Immature natural killer cell (primary cell): ENCODE measurements at regions not wholly inside any gene's neighbourhood (a gene's known extent, or its start where the extent isn't known, plus 50 kb on each side); places are given as distances from the start of the nearest gene placed in this dataset.

Source experiments
- DNase-seq, 3 donors: peaks; one replicate each; pipeline ENCODE4 v3.0.0; 2022; ENCODE audit warnings: mixed read lengths in 1 of 3
- H3K27ac Mint-ChIP-seq, 6 donors: one replicate each; pipeline ENCODE4 v1.8.0; 2020; ENCODE audit warnings: mixed read lengths in 6 of 6, mild to moderate bottlenecking in 5 of 6, inconsistent platforms in 4 of 6, moderate library complexity in 3 of 6
- H3K27me3 Mint-ChIP-seq, 3 donors: one replicate each; pipeline ENCODE4 v1.8.0; 2020 to 2021; ENCODE audit warnings: low read depth in 3 of 3, mild to moderate bottlenecking in 3 of 3, mixed read lengths in 3 of 3, moderate library complexity in 3 of 3, inconsistent platforms in 1 of 3
- H3K36me3 Mint-ChIP-seq, 3 donors: one replicate each; pipeline ENCODE4 v1.8.0; 2020; ENCODE audit warnings: mixed read lengths in 3 of 3, inconsistent platforms in 2 of 3, mild to moderate bottlenecking in 2 of 3
- H3K4me1 Mint-ChIP-seq, 2 donors: one replicate each; pipeline ENCODE4 v1.8.0; 2020; ENCODE audit warnings: inconsistent platforms in 2 of 2, mild to moderate bottlenecking in 2 of 2, mixed read lengths in 2 of 2, moderate library complexity in 1 of 2
- H3K4me3 Mint-ChIP-seq, 5 donors: one replicate each; pipeline ENCODE4 v1.8.0; 2020; ENCODE audit warnings: mild to moderate bottlenecking in 5 of 5, mixed read lengths in 5 of 5, inconsistent platforms in 3 of 5, moderate library complexity in 3 of 5
- H3K9me3 Mint-ChIP-seq, 6 donors: one replicate each; pipeline ENCODE4 v1.8.0; 2020; ENCODE audit warnings: mild to moderate bottlenecking in 6 of 6, mixed read lengths in 6 of 6, inconsistent platforms in 4 of 6, moderate library complexity in 3 of 6

DNA sequence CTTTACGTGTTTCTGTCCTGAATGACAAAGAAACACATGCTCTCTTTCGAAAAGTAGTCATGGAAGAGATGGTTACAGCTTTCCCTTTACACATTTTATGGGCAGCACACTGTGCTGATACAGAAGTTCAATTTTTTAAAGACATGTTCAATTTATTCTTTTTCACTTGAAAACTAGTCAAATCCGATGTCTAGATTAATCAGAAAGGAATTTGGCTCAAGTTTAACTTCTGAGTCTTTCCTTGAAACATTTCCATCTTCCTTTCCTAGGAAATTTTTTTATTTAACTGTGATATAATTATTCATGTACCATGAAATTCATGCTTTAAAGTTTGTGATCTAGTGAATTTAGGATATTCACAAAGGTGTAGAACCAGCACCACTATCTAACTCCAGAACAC lies 360.1 kb downstream of the TNS3 start:
- H3K36me3 Mint-ChIP-seq, result no peaks in the 10 kb centered on the region
- peaks cover 0 to 2% (median 0%) of the 10 kb centered on the region in 6 donors for H3K9me3 Mint-ChIP-seq
- H3K27ac Mint-ChIP-seq, result no peak overlapping the region
- H3K4me3 Mint-ChIP-seq, result no peak overlapping the region
- H3K4me1 Mint-ChIP-seq, result no peaks in the 10 kb centered on the region
- peaks cover 0 to 4% (median 3%) of the 10 kb centered on the region in 3 donors for H3K27me3 Mint-ChIP-seq
- no peak for DNase-seq

DNA sequence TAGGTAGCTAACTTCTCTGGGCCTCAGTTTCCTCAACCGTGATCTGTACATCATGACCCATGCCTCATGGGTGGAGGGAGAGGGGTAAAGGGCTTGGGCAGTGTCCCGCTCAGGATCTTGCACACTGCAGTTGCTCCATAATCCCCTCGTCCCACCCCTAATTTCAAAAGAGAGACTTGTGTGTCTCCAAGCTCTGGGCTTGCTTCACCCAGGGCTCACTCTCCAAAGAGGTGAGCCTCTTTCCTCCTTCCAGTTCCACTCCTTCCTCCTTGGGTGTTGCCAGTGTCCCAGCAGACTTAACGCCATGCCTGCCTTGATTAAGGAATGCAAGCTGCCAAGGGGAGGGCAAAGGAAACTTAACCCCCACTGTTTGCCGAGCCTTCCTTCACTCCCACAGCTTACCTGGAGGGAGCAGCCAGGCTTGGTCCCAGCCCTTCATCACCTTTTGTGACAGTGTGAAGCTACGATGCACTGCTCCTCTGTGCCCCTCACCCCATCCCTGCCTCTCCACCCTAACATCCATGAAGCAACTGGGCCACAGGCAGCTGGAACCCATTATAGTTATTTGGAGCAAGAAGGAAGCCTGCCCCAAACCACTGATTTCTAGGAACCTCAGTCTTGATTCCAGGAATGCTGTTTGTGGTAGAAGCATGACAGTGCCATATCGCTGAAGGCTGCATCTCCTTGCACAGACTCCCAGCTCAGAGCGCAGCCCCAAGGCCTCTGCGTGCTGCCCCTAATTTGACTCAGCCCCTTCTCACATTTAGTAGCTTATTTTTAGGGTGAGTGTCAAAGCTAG lies 363.3 kb downstream of the TNS3 start:
- DNase-seq, result no peak
- H3K4me3 Mint-ChIP-seq, result no peak overlapping the region
- no peak overlapping the region for H3K27ac Mint-ChIP-seq
- peaks cover 0 to 2% (median 0%) of the 10 kb centered on the region in 3 donors for H3K27me3 Mint-ChIP-seq
- no peaks in the 10 kb centered on the region for H3K4me1 Mint-ChIP-seq
- H3K36me3 Mint-ChIP-seq, result no peaks in the 10 kb centered on the region
- H3K9me3 Mint-ChIP-seq, result peaks cover 0 to 2% (median 0%) of the 10 kb centered on the region in 6 donors

DNA sequence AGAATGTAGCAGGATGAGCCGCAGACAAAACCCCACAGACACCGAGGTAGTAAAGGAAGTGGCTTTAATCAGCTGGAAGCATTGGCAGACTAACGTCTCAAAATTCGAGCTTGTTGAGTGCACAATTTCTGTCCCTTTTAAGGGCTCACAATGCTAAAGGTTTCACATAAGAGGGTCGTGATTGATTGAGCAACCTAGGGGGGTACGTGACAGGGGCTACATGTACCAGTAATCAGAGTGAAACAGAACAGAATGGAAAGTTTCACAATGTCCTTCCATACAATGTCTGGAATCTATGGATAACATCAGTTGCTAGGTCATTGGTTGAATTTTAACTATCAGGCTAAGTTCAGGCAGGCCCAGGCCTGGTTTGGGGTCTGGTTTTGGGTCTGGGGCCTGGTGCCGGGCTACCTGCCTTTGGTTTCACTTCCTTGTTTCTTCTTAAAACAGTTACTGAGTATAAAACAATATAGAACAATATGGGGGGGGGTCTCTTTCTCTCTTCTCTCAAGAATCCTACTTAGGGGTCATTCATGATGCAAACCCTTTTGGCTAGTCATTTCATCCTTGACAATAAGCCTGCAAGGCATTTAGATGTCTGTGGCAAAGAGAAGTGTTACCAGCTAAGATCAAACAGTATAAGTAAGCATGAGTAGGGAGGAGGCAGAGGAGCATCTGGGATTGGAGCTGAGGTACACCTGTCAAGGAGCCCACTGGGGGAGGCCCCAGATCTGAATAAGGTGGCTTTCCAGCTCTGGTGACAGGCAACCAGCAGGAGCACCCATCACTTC lies 364.1 kb downstream of the TNS3 start:
- Mint-ChIP-seq H3K9me3 (peaks cover 0 to 2% (median 0%) of the 10 kb centered on the region in 6 donors), H3K27me3 (peaks cover 0 to 3% (median 0%) of the 10 kb centered on the region in 3 donors), H3K36me3 (no peaks in the 10 kb centered on the region), H3K27ac (no peak overlapping the region), H3K4me1 (no peaks in the 10 kb centered on the region), H3K4me3 (no peak overlapping the region)
- no peak for DNase-seq

DNA sequence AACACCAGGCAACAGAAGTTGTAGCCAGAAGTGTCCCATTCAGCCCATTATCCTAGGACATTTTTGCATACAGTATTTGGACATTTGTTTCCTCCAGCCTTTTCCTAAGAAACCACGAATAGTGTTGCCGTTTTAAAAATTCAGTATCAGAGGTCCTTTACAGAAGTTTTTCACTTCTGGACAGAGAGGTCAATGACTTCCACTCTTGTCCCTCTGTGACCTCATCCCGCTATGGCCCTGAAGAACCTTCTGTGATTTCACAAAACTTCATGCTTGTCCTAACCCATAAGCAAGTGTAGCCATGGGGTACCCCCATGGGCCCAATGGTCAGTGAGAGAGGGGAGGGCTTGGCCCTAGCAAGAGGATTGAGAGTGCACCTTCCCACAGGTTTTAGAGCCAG lies 364.8 kb downstream of the TNS3 start:
- H3K27me3 Mint-ChIP-seq, result peaks cover 0 to 4% (median 0%) of the 10 kb centered on the region in 3 donors
- H3K4me1 Mint-ChIP-seq, result no peaks in the 10 kb centered on the region
- H3K4me3 Mint-ChIP-seq, result no peak overlapping the region
- no peaks in the 10 kb centered on the region for H3K36me3 Mint-ChIP-seq
- DNase-seq, result no peak
- no peak overlapping the region for H3K27ac Mint-ChIP-seq
- H3K9me3 Mint-ChIP-seq, result peaks cover 0 to 2% (median 0%) of the 10 kb centered on the region in 6 donors

DNA sequence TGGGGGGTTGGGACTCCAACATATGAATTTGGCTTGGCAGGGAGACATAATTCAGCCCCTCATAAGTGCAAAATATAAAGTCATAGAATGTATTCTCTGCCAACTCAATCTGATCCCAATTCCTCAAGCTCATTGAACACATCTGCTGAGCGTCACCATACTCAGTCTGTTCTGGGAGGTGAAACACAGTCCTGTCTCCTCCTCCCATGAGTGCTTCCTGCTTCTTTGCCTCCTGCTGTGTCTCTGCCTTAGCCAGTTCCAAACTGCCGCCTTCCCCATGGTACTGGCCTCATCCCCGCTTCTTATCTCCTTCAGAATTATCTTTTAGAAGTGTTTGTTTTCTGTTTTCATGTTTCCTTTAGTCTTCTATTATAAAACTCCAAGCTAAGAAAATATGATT lies 365.5 kb downstream of the TNS3 start:
- Mint-ChIP-seq H3K4me3 (no peak overlapping the region), H3K27me3 (peaks cover 0 to 4% (median 2%) of the 10 kb centered on the region in 3 donors), H3K27ac (no peak overlapping the region), H3K9me3 (peaks cover 0 to 2% (median 0%) of the 10 kb centered on the region in 6 donors), H3K36me3 (no peaks in the 10 kb centered on the region), H3K4me1 (no peaks in the 10 kb centered on the region)
- no peak for DNase-seq

DNA sequence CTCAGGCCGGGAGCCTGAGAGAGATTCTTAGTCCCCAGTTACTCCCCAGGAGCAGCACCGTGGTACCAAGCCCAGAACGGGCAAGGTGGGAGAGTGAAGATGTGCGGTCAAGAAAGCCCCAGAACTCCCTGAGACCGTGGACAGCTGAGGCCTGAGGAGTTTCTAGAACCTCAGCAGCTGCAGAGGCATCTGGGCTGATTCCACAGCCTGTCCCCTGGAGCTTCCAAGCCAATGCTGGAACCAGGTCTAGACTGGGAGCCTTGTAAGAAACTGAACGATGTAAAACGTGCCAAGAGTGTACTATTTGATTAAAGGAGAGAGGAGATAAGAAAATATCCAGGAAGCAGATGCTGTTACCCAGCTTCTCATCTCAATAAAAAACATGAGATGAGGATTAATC lies 366.3 kb downstream of the TNS3 start:
- H3K4me3 Mint-ChIP-seq, result no peak overlapping the region
- DNase-seq, result no peak
- H3K9me3 Mint-ChIP-seq, result peaks cover 0 to 2% (median 0%) of the 10 kb centered on the region in 6 donors
- no peaks in the 10 kb centered on the region for H3K36me3 Mint-ChIP-seq
- no peaks in the 10 kb centered on the region for H3K4me1 Mint-ChIP-seq
- H3K27ac Mint-ChIP-seq, result no peak overlapping the region
- peaks cover 0 to 4% (median 2%) of the 10 kb centered on the region in 3 donors for H3K27me3 Mint-ChIP-seq

DNA sequence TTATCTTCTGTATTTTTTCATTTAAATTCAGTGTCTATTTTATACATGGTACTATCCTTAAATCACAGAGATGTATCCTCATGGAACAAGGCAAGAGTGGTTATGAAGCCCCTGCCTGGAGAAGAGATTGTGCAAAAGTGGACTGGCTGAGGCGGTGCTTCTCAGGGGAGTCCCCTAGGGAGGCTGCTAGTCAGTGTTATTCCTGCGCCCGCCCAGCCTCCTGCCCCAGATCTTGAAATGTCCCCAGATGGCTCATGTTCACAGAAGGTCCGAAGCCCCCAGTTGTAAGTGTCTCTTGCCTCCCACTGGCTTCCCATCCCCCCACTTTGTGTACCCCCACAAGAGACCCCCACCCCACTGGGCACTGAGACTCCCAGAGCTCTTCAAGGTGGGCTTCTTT lies 366.9 kb downstream of the TNS3 start:
- peaks cover 0 to 2% (median 0%) of the 10 kb centered on the region in 6 donors for H3K9me3 Mint-ChIP-seq
- H3K27ac Mint-ChIP-seq, result no peak overlapping the region
- peaks cover 0 to 4% (median 2%) of the 10 kb centered on the region in 3 donors for H3K27me3 Mint-ChIP-seq
- no peak overlapping the region for H3K4me3 Mint-ChIP-seq
- H3K36me3 Mint-ChIP-seq, result no peaks in the 10 kb centered on the region
- no peaks in the 10 kb centered on the region for H3K4me1 Mint-ChIP-seq
- no peak for DNase-seq

DNA sequence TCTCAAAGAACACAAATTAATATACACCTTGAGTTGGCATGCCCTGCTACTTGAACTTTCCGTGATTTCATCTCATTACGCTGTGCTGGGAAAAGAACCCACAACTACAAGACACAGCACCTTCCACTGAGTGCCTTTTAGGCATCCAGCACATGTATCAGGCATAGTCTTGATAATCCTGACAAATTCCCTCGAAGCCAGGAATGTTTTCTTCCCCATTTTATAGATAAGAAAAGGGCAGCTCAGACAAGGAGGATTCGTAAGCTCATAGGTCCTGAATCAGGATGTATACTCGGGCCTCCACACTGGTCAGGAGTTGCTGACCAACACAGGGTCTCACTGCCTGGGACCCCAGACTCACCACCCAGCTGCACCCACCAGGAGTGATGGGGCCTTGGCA lies 368.6 kb downstream of the TNS3 start:
- no peaks in the 10 kb centered on the region for H3K36me3 Mint-ChIP-seq
- no peak overlapping the region for H3K27ac Mint-ChIP-seq
- H3K27me3 Mint-ChIP-seq, result peaks cover 0 to 2% (median 2%) of the 10 kb centered on the region in 3 donors
- H3K4me3 Mint-ChIP-seq, result no peak overlapping the region
- H3K9me3 Mint-ChIP-seq, result no peaks in the 10 kb centered on the region
- no peak for DNase-seq
- no peaks in the 10 kb centered on the region for H3K4me1 Mint-ChIP-seq

DNA sequence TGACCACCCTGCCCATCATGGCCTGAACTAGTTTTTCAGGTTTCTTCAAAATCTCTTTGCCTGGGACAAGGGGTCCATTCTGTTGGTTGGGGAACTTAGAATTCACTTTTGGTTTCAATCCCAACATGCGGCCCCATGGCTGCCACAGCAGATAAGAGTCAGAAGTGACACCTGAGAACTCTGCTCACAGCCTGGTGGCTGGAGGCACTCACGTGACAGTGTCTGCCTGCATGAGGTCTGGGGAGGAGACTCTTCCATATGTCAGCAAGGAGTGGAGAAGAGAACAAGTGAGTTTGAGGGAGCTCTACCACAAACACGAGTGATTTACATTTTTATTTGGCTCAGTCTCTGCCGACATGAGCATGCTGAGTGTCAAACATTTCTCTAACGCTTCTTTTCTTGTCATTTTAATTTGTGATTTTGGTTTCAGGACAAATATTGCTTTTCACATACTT lies 370.4 kb downstream of the TNS3 start:
- H3K27ac Mint-ChIP-seq, result no peak overlapping the region
- H3K4me3 Mint-ChIP-seq, result no peak overlapping the region

DNA sequence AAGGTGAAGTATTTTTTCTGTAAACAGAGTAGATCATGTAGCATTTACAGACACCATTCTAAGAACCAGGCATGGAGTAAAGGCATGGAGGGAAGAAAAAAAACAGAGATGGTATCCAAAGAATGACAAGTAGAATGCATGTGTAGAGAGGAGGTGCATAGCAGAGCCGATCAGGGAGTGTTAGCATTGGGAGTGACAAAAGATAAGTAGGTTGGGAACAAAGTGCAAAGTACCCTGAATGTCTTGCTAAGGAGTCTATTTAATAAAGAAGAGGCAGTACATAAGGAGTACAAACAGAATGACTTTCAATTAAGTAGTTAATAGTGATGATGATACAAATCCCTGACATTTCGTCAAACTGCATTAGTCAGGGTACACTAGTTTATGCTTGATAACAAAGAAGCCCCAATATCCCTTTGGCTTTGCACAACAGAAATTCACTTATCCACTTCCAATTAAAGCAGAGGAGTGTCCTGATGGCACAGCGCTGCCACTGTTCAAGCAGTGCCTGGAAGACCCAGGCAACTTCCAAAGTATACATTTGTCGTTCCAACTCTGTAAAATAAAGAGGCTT lies 371.5 kb downstream of the TNS3 start:
- no peaks in the 10 kb centered on the region for H3K4me1 Mint-ChIP-seq
- no peaks in the 10 kb centered on the region for H3K36me3 Mint-ChIP-seq
- peaks cover 0 to 2% (median 0%) of the 10 kb centered on the region in 6 donors for H3K9me3 Mint-ChIP-seq
- DNase-seq, result no peak
- H3K4me3 Mint-ChIP-seq, result no peak overlapping the region
- H3K27me3 Mint-ChIP-seq, result peaks cover 0 to 3% (median 2%) of the 10 kb centered on the region in 3 donors
- no peak overlapping the region for H3K27ac Mint-ChIP-seq

More for the DNA sequence above, 370.4 kb downstream of the TNS3 start:
- H3K27me3 Mint-ChIP-seq, result peaks cover 0 to 2% (median 2%) of the 10 kb centered on the region in 3 donors
- peaks cover 0 to 2% (median 0%) of the 10 kb centered on the region in 6 donors for H3K9me3 Mint-ChIP-seq
- H3K4me1 Mint-ChIP-seq, result no peaks in the 10 kb centered on the region
- DNase-seq, result no peak
- H3K36me3 Mint-ChIP-seq, result no peaks in the 10 kb centered on the region

DNA sequence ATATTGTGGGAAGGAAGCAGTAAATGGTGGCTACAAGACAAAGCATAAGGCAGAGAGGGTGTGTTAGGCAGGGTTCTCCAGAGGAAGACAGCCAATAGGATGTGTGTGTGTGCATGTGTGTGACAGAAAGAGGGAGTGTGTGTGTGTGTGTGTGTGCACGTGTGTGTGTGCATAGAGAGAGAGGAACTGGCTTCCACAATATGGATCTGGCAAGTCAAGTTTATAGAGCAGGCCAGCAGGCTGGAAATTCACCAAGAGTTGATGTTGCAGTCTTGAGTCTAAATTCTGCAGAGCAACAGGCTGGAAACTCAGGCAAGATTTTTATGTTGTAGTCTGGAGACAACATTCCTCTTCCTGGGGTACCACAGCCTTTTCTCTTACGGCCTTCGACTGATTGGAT lies 374.0 kb downstream of the TNS3 start:
- H3K36me3 Mint-ChIP-seq, result no peaks in the 10 kb centered on the region
- DNase-seq, result no peak
- H3K4me1 Mint-ChIP-seq, result no peaks in the 10 kb centered on the region
- peaks cover 0 to 2% (median 0%) of the 10 kb centered on the region in 6 donors for H3K9me3 Mint-ChIP-seq
- no peak overlapping the region for H3K27ac Mint-ChIP-seq
- peaks cover 0 to 4% (median 2%) of the 10 kb centered on the region in 3 donors for H3K27me3 Mint-ChIP-seq
- no peak overlapping the region for H3K4me3 Mint-ChIP-seq

DNA sequence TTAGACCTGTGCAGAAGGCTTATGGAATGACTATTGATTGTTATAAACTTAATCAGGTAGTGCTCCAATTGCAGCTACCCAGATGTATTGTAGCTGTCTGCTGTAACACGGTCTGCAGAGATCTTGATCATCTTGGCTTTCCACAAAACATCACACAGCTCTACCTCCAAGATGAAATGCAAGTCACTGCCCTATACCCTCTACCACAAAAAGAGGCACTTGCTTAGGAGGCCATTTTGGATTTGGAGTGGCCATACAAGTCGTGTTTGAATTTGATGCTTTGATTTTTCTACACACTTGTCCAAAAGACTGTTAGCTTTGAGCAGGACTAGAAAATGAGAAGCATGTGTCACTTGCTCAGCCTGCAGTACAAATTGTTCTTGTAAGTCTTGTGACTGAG lies 377.2 kb downstream of the TNS3 start:
- Mint-ChIP-seq H3K27ac (no peak overlapping the region), H3K36me3 (no peaks in the 10 kb centered on the region), H3K4me3 (no peak overlapping the region), H3K9me3 (peaks cover 0 to 2% (median 0%) of the 10 kb centered on the region in 6 donors), H3K27me3 (peaks cover 0 to 2% (median 2%) of the 10 kb centered on the region in 3 donors), H3K4me1 (no peaks in the 10 kb centered on the region)
- DNase-seq, result no peak

DNA sequence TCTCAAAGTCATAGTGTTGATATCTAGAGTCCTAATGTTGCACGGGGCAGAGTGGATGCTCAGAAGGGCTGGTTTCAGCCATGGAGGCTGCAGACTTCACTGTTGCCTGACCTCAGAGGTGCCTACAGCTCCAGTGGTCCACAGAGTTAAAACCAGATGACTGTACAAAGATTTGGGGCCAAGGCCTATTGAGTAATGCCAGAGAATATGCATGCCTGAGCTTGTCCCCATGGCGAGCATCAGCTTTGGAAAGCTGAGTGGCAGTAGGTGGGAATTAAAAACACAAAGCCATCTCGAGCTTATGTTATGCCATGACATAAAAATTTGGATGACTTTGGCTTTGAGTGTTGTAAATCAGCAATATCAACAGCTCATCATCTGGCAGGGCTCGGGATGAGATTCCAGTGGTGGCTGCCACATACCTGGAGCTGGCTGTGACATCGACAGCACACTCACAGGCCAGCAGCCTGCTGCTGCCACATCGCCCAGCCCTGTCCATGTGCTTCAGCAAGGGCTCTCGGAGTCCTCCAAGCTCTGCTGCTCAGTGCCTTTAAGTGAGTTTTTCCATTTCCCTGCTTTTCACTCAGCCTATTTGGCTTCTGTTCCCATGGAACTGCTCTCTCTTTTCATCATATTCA lies 379.6 kb downstream of the TNS3 start:
- no peak overlapping the region for H3K27ac Mint-ChIP-seq
- H3K36me3 Mint-ChIP-seq, result no peaks in the 10 kb centered on the region

More for the DNA sequence above, 379.6 kb downstream of the TNS3 start:
- Mint-ChIP-seq H3K9me3 (peaks cover 0 to 2% (median 0%) of the 10 kb centered on the region in 6 donors), H3K4me1 (no peaks in the 10 kb centered on the region), H3K4me3 (no peak overlapping the region), H3K27me3 (peaks cover 2 to 7% (median 2%) of the 10 kb centered on the region in 3 donors)
- DNase-seq, result no peak
